Esophagus (tissue), 2 donors: ENCODE measurements at regions not wholly inside any gene's neighbourhood (a gene's known extent, or its start where the extent isn't known, plus 50 kb on each side); places are given as distances from the start of the nearest gene placed in this dataset.

Experiments
- H3K27ac ChIP-seq, 2 donors: one replicate each; pipeline ENCODE4 v1.5.1; 2013; ENCODE audit warnings: low read depth in 2 of 2, mild to moderate bottlenecking in 2 of 2, inconsistent platforms in 1 of 2, low read length in 1 of 2, moderate library complexity in 1 of 2
- H3K27me3 ChIP-seq, 2 donors: one replicate each; pipeline ENCODE4 v1.6.1; 2013; ENCODE audit warnings: low read length in 2 of 2, control low read depth in 1 of 2, mild to moderate bottlenecking in 1 of 2; ENCODE audit not compliant: insufficient read depth in 2 of 2, control insufficient read depth in 1 of 2
- H3K36me3 ChIP-seq, 2 donors: one replicate each; pipeline ENCODE4 v1.6.1; 2013; ENCODE audit warnings: low read length in 1 of 2; ENCODE audit not compliant: control insufficient read depth in 2 of 2, insufficient read depth in 2 of 2
- H3K4me1 ChIP-seq, 2 donors: one replicate each; pipeline ENCODE4 v1.6.1; 2013; ENCODE audit warnings: low read length in 1 of 2; ENCODE audit not compliant: control insufficient read depth in 2 of 2, insufficient read depth in 2 of 2
- H3K4me3 ChIP-seq, 2 donors: one replicate each; pipeline ENCODE4 v1.5.1; 2013; ENCODE audit warnings: low read length in 2 of 2, mild to moderate bottlenecking in 2 of 2, low read depth in 1 of 2, moderate library complexity in 1 of 2
- H3K9me3 ChIP-seq, 2 donors: one replicate each; pipeline ENCODE4 v1.6.1; 2013; ENCODE audit warnings: mild to moderate bottlenecking in 2 of 2, low read depth in 1 of 2, low read length in 1 of 2, moderate library complexity in 1 of 2; ENCODE audit not compliant: control insufficient read depth in 2 of 2, insufficient read depth in 1 of 2
- WGBS, 2 donors: extraction: QIAGEN DNeasy Blood & Tissue Kit; methylation state at CpG; one replicate each; pipeline ENCODE4 v1.1.7; 2013; 5-methylcytosine and 5-hydroxymethylcytosine counted together
- donor health status: healthy with polysubstance abuse.
- donor health status: Bipolar disorder and iron deficiency.

DNA sequence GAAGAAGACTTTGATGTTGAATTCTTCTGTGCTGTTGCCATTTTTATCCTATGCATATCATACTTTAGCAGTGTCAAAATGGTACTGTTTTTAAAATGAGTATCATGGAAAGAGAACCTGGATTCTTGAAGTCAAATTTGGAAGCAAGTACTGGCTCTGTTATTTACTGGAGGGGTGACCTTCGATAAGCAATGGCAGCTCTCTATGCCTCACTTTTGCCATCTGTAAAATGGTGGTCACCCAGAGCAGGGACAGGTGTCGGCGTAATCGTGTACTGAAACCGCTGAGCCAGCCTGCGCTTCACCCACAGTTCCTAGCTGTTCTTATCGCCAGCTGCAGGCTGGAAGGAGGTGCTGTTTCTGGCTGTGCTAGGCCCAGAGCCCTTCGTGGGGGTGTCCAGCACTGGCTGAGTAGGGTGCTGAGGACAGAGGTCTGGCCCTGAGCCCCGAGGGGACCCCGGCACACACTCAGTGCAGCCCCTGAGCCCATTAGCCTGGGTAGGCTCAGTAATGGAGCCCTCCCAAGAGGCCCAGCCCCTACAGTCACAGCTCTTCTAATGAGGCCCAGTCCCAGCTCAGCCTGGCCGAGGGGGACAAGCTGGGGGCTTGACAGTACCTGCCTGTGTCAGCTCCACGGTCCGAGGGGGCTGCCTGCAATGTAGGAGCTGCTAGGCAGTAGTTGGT is 183.5 kb downstream of the PHETA1 start:
- no peaks in the 10 kb centered on the region for H3K4me1 ChIP-seq
- H3K27me3 ChIP-seq = no peaks in the 10 kb centered on the region
- H3K36me3 ChIP-seq = no peaks in the 10 kb centered on the region
- H3K9me3 ChIP-seq = peaks cover 0 to 3% of the 10 kb centered on the region in 2 donors
- no peak overlapping the region for H3K27ac ChIP-seq
- H3K4me3 ChIP-seq = no peak overlapping the region
- WGBS, 2 donors = 67 to 73% methylated on average over 13 of the region's 13 CpGs

DNA sequence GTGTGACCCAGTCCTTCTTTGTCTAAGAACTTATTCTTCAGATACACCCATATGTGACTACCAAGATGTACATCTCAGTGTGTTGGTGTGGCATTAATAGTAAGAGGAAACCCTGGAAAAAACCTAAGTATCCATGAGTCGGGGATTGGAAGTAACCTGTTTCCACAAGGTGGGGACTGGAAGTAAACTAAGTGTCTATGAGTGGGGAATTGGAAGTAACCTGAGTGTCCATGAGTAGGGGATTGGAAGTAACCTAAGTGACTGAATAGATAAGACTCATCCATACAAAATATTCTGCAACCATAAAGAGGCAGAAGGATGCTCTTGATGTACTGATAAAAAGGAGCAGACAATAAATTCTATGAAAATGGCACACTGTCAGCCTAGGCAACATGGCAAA is 184.7 kb downstream of the PHETA1 start:
- H3K27ac ChIP-seq = no peak overlapping the region
- H3K4me3 ChIP-seq = no peak overlapping the region
- WGBS, 2 donors = 91 to 96% methylated on average over 1 of the region's 1 CpG
- peaks cover 0 to 3% of the 10 kb centered on the region in 2 donors for H3K9me3 ChIP-seq
- H3K4me1 ChIP-seq = no peaks in the 10 kb centered on the region
- no peaks in the 10 kb centered on the region for H3K36me3 ChIP-seq
- H3K27me3 ChIP-seq = no peaks in the 10 kb centered on the region

DNA sequence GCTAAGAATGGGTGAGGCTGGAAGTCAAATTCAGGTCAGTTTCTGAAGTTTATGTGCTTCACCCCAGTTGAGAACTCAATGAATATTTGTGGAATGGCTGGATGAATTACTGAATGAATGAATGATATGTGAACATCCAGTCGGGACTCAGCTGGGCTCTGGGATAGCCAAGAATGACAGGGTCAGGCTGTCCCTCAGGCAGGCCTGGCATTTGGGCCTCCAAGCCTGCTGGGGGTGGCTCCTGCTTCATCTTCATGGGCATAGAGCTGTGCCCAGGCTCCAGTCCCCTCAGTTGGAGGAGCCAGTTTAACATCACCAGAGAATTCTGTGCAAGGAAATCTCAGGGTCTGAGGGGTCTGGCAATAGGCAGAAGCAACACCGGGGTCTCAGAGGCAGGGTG is 185.8 kb downstream of the PHETA1 start:
- WGBS, 2 donors = 44 to 46% methylated on average over 2 of the region's 2 CpGs
- no peak overlapping the region for H3K27ac ChIP-seq

DNA sequence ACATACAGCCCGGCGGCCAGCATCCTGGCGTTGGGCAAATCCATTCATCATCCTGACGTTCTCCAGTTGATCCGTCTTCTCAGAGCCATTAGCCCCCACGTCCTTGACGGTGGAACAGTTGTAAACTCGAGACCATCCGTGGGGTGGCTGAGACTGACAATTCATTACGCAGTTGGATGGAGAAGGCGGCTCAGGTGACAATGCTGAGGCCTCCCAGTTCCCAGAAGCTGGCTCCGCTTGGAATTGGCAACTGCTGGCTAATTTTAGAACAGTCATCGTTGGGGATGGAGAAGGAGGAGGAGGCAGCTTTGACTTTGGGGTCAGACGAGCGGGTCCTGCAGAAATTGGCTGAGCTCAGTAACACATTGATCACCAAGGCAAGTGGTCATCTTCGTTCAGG is 186.5 kb downstream of the PHETA1 start:
- no peak overlapping the region for H3K4me3 ChIP-seq
- no peaks in the 10 kb centered on the region for H3K4me1 ChIP-seq
- no peaks in the 10 kb centered on the region for H3K36me3 ChIP-seq
- H3K27ac ChIP-seq = no peak overlapping the region
- H3K27me3 ChIP-seq = no peaks in the 10 kb centered on the region
- H3K9me3 ChIP-seq = no peaks in the 10 kb centered on the region
- 54 to 55% methylated on average over 16 of the region's 16 CpGs for WGBS, 2 donors

More for the DNA sequence above, 185.8 kb downstream of the PHETA1 start:
- H3K4me1 ChIP-seq = no peaks in the 10 kb centered on the region
- H3K36me3 ChIP-seq = no peaks in the 10 kb centered on the region
- no peak overlapping the region for H3K4me3 ChIP-seq
- H3K9me3 ChIP-seq = no peaks in the 10 kb centered on the region
- no peaks in the 10 kb centered on the region for H3K27me3 ChIP-seq

DNA sequence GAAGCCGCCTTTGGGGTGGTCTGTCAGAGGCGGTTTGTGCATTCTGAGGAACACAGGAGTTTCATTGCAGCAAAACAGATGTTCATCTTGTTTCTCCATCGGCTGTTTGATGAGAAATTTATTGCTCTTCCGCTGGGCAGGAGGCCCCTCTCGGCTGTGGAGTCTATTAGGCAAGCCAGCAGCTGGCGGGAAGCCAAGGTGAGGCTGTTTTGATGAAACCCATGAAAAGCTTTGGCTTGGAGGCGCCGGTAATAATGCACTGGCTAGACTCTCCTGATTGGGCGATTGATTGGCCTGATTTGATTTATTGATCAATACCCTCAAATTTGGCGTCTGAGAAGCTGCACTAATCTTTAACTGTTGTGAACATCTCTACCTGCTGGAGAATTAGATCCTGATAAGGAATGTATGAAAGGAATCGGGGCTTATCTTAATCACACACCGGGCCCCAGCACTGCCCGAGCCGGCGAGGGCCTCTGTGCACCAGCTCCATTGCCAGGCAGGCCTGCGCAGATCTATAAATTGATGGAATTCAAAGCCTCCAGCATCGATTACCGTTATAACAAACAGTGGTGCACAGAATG is 187.7 kb downstream of the PHETA1 start:
- Histone ChIP-seq H3K4me1 (no peaks in the 10 kb centered on the region), H3K4me3 (no peak overlapping the region), H3K36me3 (no peaks in the 10 kb centered on the region), H3K9me3 (no peaks in the 10 kb centered on the region), H3K27ac (no peak overlapping the region), H3K27me3 (no peaks in the 10 kb centered on the region)
- 26 to 32% methylated on average over 18 of the region's 18 CpGs for WGBS, 2 donors

DNA sequence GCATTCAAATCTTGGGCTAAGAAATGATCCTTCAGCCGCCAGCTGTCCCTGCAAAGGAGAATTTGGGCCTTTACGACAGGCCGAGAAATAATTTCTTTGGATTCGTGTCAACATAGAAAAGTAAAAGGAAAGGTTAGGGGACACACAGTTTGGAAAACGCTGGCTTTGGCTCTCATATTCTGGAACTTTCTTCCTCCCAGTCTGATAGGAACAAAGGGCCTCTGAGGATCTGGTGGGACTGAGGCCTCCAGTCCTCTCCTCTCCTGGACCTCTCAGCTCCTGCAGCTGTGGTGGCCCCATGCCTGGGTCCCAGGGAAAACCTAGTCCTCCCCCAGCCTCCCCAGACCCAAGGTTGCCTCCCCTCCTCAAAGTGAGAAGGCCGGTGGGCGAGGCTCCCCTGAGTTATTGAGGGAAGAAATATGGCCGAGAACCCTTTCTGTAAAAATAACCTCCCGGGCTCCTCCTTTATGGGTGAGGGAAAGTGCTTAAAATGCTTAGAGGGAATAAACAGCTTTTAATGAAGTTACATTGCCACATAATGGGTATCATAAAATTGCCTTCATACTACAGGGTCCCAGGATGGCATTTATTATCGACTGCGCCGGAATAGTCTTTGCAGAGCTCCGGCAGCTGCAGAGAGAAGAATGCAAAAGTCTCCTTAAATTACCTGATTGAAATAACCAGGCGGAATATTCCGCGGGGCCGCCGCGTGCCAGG is 188.3 kb downstream of the PHETA1 start:
- WGBS, 2 donors = 57 to 65% methylated on average over 19 of the region's 19 CpGs
- Histone ChIP-seq H3K9me3 (no peaks in the 10 kb centered on the region), H3K27me3 (no peaks in the 10 kb centered on the region), H3K36me3 (no peaks in the 10 kb centered on the region), H3K27ac (no peak overlapping the region), H3K4me1 (no peaks in the 10 kb centered on the region), H3K4me3 (no peak overlapping the region)

DNA sequence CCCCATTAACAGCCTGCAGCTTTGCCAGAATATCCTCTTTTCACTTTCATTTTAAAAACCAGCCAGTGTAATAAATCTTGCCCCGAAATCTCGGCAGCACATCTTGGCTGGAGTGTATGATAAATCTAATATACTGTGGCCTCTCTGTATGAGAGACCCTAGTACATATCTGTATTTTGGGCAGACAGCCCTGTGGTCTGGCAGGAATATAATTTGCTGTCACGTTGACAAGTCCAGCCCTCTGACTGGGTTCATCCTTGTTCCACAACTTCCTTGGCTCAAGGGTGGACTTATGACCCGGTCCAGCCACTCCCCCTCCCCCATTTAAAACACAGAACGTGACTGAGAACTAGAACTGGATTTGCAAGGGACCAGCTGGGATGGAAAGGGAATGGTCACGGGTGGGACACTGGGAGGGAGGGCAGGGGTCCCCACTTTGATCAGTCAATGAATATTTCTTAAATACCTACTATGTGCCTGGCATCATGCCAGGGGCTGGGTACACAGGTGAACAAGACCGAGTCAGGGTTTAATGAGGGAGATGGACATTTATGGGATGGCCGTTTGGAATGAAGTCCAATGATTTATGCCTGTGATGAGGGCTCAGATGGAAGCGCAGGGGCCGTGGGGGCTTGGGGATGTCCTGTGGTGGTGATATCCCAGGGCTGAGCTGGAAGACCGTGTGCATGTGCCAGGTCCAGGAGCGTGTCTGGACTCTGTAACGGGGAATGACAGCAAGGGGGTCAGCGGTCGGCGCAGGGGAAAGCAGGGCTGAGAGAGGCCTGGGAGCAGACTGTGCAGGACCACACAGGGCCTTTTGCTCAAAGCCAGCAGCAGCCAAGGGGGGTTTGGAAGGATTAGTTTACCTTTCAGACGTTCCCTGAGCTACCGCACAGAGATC is 190.5 kb downstream of the PHETA1 start:
- H3K4me3 ChIP-seq = no peak overlapping the region
- no peaks in the 10 kb centered on the region for H3K9me3 ChIP-seq
- H3K27ac ChIP-seq = no peak overlapping the region
- 48 to 49% methylated on average over 18 of the region's 18 CpGs for WGBS, 2 donors
- H3K4me1 ChIP-seq = no peaks in the 10 kb centered on the region
- no peaks in the 10 kb centered on the region for H3K27me3 ChIP-seq
- H3K36me3 ChIP-seq = no peaks in the 10 kb centered on the region

DNA sequence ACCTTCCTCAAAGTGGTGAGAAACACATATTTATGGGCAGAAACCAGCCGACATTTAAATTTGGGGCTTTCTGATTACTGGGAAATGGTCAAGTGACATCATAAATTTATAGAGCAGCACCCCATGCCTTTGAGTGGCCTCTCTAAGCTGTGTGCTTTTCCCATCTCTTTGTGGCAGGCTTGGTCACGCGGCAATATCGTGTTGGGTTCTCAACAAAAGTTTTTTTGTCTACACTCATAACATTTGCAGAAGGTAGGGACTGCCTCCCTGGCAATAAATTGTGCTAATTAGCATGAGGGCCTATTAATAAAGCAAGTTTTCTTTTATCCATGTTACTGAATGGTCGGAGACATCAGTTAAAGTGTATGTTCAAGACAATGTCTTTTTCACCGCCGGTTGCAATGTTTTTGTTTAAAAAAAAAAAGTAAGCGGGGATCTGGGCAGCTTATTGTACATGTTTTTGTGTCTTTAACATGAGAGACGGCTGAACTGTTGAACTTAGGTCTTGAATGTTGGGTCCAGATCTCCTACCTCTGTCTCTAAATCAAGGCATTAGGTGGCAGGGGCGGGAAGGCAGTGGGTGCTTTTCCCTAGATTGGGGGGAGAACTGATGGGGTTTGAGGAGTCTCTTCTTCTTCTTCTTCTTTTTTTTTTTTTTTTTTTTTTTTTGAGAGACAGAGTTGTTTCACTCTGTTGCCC is 193.3 kb downstream of the PHETA1 start:
- no peaks in the 10 kb centered on the region for H3K27me3 ChIP-seq
- H3K36me3 ChIP-seq = no peaks in the 10 kb centered on the region
- WGBS, 2 donors = 53 to 61% methylated on average over 10 of the region's 10 CpGs
- H3K4me3 ChIP-seq = no peak overlapping the region
- H3K27ac ChIP-seq = no peak overlapping the region
- no peaks in the 10 kb centered on the region for H3K4me1 ChIP-seq
- H3K9me3 ChIP-seq = no peaks in the 10 kb centered on the region

DNA sequence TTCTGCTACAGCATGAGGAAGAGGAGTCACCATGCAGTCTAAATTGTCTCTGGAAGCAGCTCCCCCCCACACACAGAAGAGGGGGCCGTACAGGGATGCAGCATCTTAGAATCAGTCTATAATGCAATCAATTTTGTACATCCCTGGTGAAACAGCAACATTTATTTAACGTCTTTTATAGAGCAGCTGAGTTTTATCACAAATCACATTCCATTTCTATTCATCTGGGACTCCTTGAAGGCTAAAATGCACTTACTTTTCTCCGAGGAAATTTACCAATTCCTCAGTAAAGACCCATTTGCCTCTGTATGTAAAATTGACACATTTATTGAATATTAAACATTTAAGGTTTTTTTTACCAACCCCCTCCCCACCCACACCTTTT is 193.9 kb downstream of the PHETA1 start:
- 25 to 31% methylated on average over 3 of the region's 3 CpGs for WGBS, 2 donors
- no peaks in the 10 kb centered on the region for H3K4me1 ChIP-seq

More for the DNA sequence above, 193.9 kb downstream of the PHETA1 start:
- H3K4me3 ChIP-seq = no peak overlapping the region
- no peaks in the 10 kb centered on the region for H3K36me3 ChIP-seq
- H3K27me3 ChIP-seq = no peaks in the 10 kb centered on the region
- no peaks in the 10 kb centered on the region for H3K9me3 ChIP-seq
- no peak overlapping the region for H3K27ac ChIP-seq
